CD4-positive, CD25-positive, alpha-beta regulatory T cell (primary cell): ENCODE measurements at regions not wholly inside any gene's neighbourhood (a gene's known extent, or its start where the extent isn't known, plus 50 kb on each side); places are given as distances from the start of the nearest gene placed in this dataset.
A peak's percentile ranks its signal among the peaks of the same experiment; 100 is the strongest.

Experiments
- ATAC-seq, 2 donors: fragments of 150-1000 bp; cut with Tn5 transposase; one replicate each; pipeline ENCODE4 v1.10.0; 2021; ENCODE audit warnings: low read depth in 2 of 2, moderate number of reproducible peaks in 2 of 2, moderate library complexity in 1 of 2
- DNase-seq, 3 donors: peaks; one replicate each; pipeline versions ENCODE4 v3.0.0 to v3.0.0-alpha.2; 2012 to 2022; ENCODE audit warnings: mixed read lengths in 1 of 3
- H3K27ac ChIP-seq: one replicate; pipeline ENCODE4 v1.7.0; 2013; ENCODE audit warnings: mild to moderate bottlenecking, low read length; ENCODE audit not compliant: insufficient read depth, poor library complexity, severe bottlenecking
- H3K27me3 ChIP-seq: one replicate; pipeline ENCODE4 v1.7.0; 2013; ENCODE audit warnings: low read length; ENCODE audit not compliant: control insufficient read depth, insufficient read depth
- H3K36me3 ChIP-seq: one replicate; pipeline ENCODE4 v1.7.0; 2013; ENCODE audit warnings: mild to moderate bottlenecking, low read length, moderate library complexity; ENCODE audit not compliant: control insufficient read depth, insufficient read depth
- H3K4me1 ChIP-seq: 2 replicates; pipeline ENCODE4 v1.7.0; 2013; ENCODE audit warnings: mild to moderate bottlenecking, low read length; ENCODE audit not compliant: insufficient read depth, control insufficient read depth, poor library complexity, severe bottlenecking
- H3K4me3 ChIP-seq: one replicate; pipeline ENCODE4 v1.7.0; 2013; ENCODE audit warnings: low read depth, mild to moderate bottlenecking, low read length, moderate library complexity
- H3K9me3 ChIP-seq, 2 experiments: 1 replicate in 1 of 2; 2 replicates in 1 of 2; pipeline ENCODE4 v1.7.0; 2013; ENCODE audit warnings: low read length in 2 of 2, mild to moderate bottlenecking in 1 of 2, moderate library complexity in 1 of 2; ENCODE audit not compliant: control insufficient read depth in 2 of 2
- H3K27ac Mint-ChIP-seq, 3 donors: one replicate each; pipeline ENCODE4 v1.8.0; 2020 to 2022; ENCODE audit warnings: mild to moderate bottlenecking in 3 of 3, mixed read lengths in 3 of 3, moderate library complexity in 2 of 3
- H3K27me3 Mint-ChIP-seq: one replicate; pipeline ENCODE4 v1.8.0; 2022; ENCODE audit warnings: mild to moderate bottlenecking, mixed read lengths
- H3K36me3 Mint-ChIP-seq: one replicate; pipeline ENCODE4 v1.8.0; 2020; ENCODE audit warnings: mixed read lengths
- H3K4me1 Mint-ChIP-seq, 4 donors: one replicate each; pipeline ENCODE4 v1.8.0; 2020 to 2022; ENCODE audit warnings: mixed read lengths in 4 of 4, mild to moderate bottlenecking in 1 of 4
- H3K4me3 Mint-ChIP-seq, 4 donors: one replicate each; pipeline ENCODE4 v1.8.0; 2020 to 2022; ENCODE audit warnings: mild to moderate bottlenecking in 4 of 4, mixed read lengths in 4 of 4, moderate library complexity in 3 of 4
- H3K9me3 Mint-ChIP-seq, 7 donors: one replicate each; pipeline ENCODE4 v1.8.0; 2020 to 2022; ENCODE audit warnings: mixed read lengths in 7 of 7, mild to moderate bottlenecking in 3 of 7, moderate library complexity in 2 of 7

DNA sequence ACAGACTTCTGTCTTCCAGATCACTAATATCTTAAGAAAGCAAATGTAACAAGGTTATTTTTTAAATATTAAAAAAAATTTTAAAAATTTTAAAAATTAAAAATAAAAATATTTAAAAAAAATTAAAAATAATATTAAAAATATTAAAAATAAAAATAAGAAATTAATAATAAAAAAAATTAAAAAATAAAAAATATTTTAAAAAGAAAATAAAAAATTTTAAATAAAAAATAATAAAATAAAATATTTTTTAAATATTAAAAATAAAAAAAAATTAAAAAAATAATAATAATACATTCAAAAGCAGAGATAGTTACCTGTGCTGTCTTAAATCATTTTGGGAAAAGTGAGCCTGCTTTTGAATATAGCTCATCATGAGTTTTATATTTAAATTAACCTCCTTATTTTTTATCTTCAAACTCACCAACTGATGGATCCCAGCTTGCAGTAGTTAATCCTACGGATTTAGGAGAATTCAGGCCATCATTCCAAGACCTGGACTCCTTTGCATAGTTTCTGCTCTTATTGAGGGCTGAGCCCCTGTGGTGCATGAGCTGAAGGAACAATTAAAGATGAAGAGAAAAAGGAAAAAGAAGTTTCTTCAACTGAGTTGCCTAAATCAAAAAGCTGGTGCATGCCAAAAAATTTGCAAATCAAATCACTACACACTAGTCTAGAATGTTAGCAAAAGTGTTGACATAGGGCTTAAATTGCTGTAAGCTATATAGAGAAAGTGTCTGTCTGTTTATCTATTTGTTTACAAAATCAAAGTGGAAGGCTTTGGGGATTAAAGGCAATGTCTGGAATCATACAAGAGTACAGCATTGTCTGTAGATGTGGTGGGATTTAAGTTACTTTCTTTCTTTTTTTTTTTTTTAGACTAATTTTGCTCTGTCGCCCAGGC, 50.5 kb upstream of the ZNF438 start:
- ATAC-seq (no peak), DNase-seq (no peak)
- Mint-ChIP-seq H3K4me3 (no peak overlapping the region), H3K4me1 (no peaks in the 10 kb centered on the region), H3K36me3 (no peaks in the 10 kb centered on the region), H3K9me3 (no peaks in the 10 kb centered on the region), H3K27me3 (peaks cover 16% of the 10 kb centered on the region), H3K27ac (no peak overlapping the region)
- Histone ChIP-seq H3K4me1 (no peaks in the 10 kb centered on the region), H3K27ac (no peak overlapping the region), H3K4me3 (no peak overlapping the region), H3K27me3 (no peaks in the 10 kb centered on the region), H3K36me3 (no peaks in the 10 kb centered on the region), H3K9me3 (no peaks in the 10 kb centered on the region)

- peaks cover 12% of the 10 kb centered on the region for H3K27me3 Mint-ChIP-seq
- no peak overlapping the region for H3K27ac Mint-ChIP-seq
- H3K4me3 ChIP-seq, result no peak overlapping the region
- no peaks in the 10 kb centered on the region for H3K9me3 ChIP-seq
- no peaks in the 10 kb centered on the region for H3K4me1 ChIP-seq
- H3K4me3 Mint-ChIP-seq, result no peak overlapping the region
- no peaks in the 10 kb centered on the region for H3K4me1 Mint-ChIP-seq
- DNase-seq (peak; percentile 3 to 73 (median 38)), ATAC-seq (peak; percentile 40 to 55)
- no peaks in the 10 kb centered on the region for H3K36me3 Mint-ChIP-seq
- H3K27ac ChIP-seq, result no peak overlapping the region
- H3K36me3 ChIP-seq, result no peaks in the 10 kb centered on the region
- H3K9me3 Mint-ChIP-seq, result no peaks in the 10 kb centered on the region
- H3K27me3 ChIP-seq, result no peaks in the 10 kb centered on the region
Measured at GRCh38 chr10:31083765-31084184, 52.1 kb upstream of the ZNF438 start.

- Histone ChIP-seq H3K36me3 (no peaks in the 10 kb centered on the region), H3K4me1 (no peaks in the 10 kb centered on the region), H3K4me3 (no peak overlapping the region), H3K27ac (no peak overlapping the region), H3K27me3 (no peaks in the 10 kb centered on the region), H3K9me3 (no peaks in the 10 kb centered on the region)
- Mint-ChIP-seq H3K36me3 (no peaks in the 10 kb centered on the region), H3K27me3 (peaks cover 4% of the 10 kb centered on the region), H3K27ac (no peak overlapping the region), H3K4me1 (peaks cover 0 to 6% (median 2%) of the 10 kb centered on the region in 4 donors), H3K4me3 (no peak overlapping the region), H3K9me3 (no peaks in the 10 kb centered on the region)
- DNase-seq, result no peak
- ATAC-seq, result no peak
Measured at GRCh38 chr10:31087011-31087410, 55.3 kb upstream of the ZNF438 start.

DNA sequence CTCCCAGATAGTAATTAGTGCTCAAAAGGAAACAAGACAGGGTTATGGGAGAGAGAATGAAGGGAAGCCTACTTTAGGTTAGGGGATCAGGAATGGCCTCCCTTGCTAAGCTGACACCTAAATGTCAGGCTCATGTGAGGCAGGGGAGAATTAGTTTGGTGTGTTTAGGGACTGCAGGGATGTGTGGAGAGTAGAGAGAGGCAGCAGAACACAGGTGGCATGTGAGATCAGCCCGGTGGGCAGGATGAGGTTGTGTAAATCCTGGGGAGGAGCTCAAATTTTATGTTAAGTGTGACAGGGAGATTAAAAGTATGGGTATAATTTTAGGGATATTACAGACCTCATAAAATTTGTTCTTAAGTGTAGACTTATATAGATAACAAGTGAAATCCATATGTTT, 56.2 kb upstream of the ZNF438 start:
- Histone ChIP-seq H3K36me3 (no peaks in the 10 kb centered on the region), H3K27ac (no peak overlapping the region), H3K4me1 (no peaks in the 10 kb centered on the region), H3K4me3 (no peak overlapping the region), H3K27me3 (no peaks in the 10 kb centered on the region), H3K9me3 (no peaks in the 10 kb centered on the region)
- peaks cover 0 to 6% (median 2%) of the 10 kb centered on the region in 4 donors for H3K4me1 Mint-ChIP-seq
- no peak for DNase-seq
- H3K27me3 Mint-ChIP-seq, result peaks cover 4% of the 10 kb centered on the region
- H3K36me3 Mint-ChIP-seq, result no peaks in the 10 kb centered on the region
- no peak overlapping the region for H3K27ac Mint-ChIP-seq
- no peaks in the 10 kb centered on the region for H3K9me3 Mint-ChIP-seq
- no peak overlapping the region for H3K4me3 Mint-ChIP-seq
- ATAC-seq, result no peak

- no peak overlapping the region for H3K27ac Mint-ChIP-seq
- no peaks in the 10 kb centered on the region for H3K36me3 Mint-ChIP-seq
- H3K27me3 Mint-ChIP-seq, result no peaks in the 10 kb centered on the region
- H3K4me1 Mint-ChIP-seq, result peaks cover 0 to 6% (median 2%) of the 10 kb centered on the region in 4 donors
- ATAC-seq (peak in 1 of 2 donors; percentile 25), DNase-seq (peak in 1 of 3 donors; percentile 51)
- no peak overlapping the region for H3K4me3 Mint-ChIP-seq
- no peaks in the 10 kb centered on the region for H3K9me3 Mint-ChIP-seq
- Histone ChIP-seq H3K27me3 (no peaks in the 10 kb centered on the region), H3K27ac (no peak overlapping the region), H3K9me3 (no peaks in the 10 kb centered on the region), H3K36me3 (no peaks in the 10 kb centered on the region), H3K4me3 (no peak overlapping the region), H3K4me1 (no peaks in the 10 kb centered on the region)
Measured at GRCh38 chr10:31090894-31091607, 59.4 kb upstream of the ZNF438 start.

- peaks cover 7% of the 10 kb centered on the region for H3K4me1 ChIP-seq
- H3K9me3 ChIP-seq, result no peaks in the 10 kb centered on the region
- Mint-ChIP-seq H3K27ac (no peak overlapping the region), H3K27me3 (peaks cover 8% of the 10 kb centered on the region), H3K9me3 (no peaks in the 10 kb centered on the region), H3K4me3 (no peak overlapping the region), H3K36me3 (no peaks in the 10 kb centered on the region), H3K4me1 (peaks cover 8 to 11% (median 11%) of the 10 kb centered on the region in 4 donors)
- no peaks in the 10 kb centered on the region for H3K27me3 ChIP-seq
- DNase-seq (no peak), ATAC-seq (no peak)
- no peaks in the 10 kb centered on the region for H3K36me3 ChIP-seq
- no peak overlapping the region for H3K27ac ChIP-seq
- H3K4me3 ChIP-seq, result no peak overlapping the region
Measured at GRCh38 chr10:31095677-31096560, 64.3 kb upstream of the ZNF438 start.

DNA sequence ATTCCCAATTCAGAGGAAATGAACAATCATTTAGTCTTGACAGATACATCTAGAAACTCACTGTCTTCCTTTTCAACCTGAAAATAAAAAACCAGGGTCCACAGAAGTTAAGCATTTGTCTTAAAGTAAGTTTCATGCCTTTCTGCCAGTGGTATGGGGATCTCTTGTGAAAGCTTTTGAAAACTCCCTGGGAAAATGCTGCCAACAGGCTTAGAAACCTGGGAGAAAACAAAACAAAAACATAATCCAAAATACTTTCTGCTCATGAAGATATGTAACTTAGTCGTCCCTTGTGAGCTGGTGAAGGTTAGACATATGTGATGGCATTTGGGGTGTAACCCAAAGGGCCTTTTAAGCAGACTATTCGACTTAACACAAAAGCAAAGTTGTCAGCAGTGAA, 66.4 kb upstream of the ZNF438 start:
- H3K27ac ChIP-seq, result no peak overlapping the region
- H3K4me1 ChIP-seq, result peaks cover 13% of the 10 kb centered on the region
- no peak overlapping the region for H3K4me3 ChIP-seq
- H3K9me3 ChIP-seq, result no peaks in the 10 kb centered on the region
- H3K36me3 Mint-ChIP-seq, result no peaks in the 10 kb centered on the region
- DNase-seq, result no peak
- no peak overlapping the region for H3K4me3 Mint-ChIP-seq
- H3K27me3 Mint-ChIP-seq, result peaks cover 13% of the 10 kb centered on the region
- ATAC-seq, result no peak
- peaks cover 8 to 21% (median 11%) of the 10 kb centered on the region in 4 donors for H3K4me1 Mint-ChIP-seq
- no peak overlapping the region for H3K27ac Mint-ChIP-seq
- no peaks in the 10 kb centered on the region for H3K9me3 Mint-ChIP-seq
- H3K27me3 ChIP-seq, result no peaks in the 10 kb centered on the region
- H3K36me3 ChIP-seq, result no peaks in the 10 kb centered on the region
